Esophagus squamous epithelium (tissue), 4 donors: ENCODE measurements at regions not wholly inside any gene's neighbourhood (a gene's known extent, or its start where the extent isn't known, plus 50 kb on each side); places are given as distances from the start of the nearest gene placed in this dataset.

Experiments
- POLR2A ChIP-seq, 4 donors: fragments of 450-650 bp; IDR thresholded peaks; one replicate each; pipeline ENCODE4 v1.6.1; 2017; ENCODE audit warnings: antibody characterized with exemption in 4 of 4, mild to moderate bottlenecking in 4 of 4, moderate library complexity in 3 of 4
- TF ChIP-seq, protein P1 (sequence below), 6 experiments: fragments of 450-650 bp in 4 of 6; fragments of 200-600 bp in 2 of 6; sonication (generic) in 2 of 6; IDR thresholded peaks; one replicate each; pipeline ENCODE4 v1.5.1; 2016 to 2019; ENCODE audit warnings: antibody characterized with exemption in 6 of 6, mild to moderate bottlenecking in 4 of 6, moderate library complexity in 4 of 6

DNA sequence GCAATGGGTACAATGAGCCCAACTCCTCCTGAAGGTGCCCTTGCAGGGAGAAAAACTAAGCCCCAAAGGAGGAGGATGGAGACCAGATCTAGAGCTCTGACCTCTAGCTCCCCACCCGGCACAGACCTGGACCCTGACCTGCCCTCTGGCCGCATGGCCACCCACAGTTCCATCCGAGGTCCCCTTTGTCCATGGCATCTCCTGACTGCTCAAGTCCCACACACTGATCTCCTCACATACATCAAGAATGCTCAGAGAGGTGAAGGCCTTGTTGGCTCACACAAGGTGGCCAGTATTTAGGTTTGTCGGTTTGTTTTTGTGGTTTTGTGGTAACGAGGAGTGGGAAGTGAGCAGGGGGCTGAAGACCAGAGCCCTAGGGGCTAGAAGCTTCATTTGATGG, 423.5 kb upstream of the B3GAT1 start:
- TF ChIP-seq POLR2A (IDR thresholded peaks at IDR 0.05) = no peak
- TF ChIP-seq, protein P1, sequence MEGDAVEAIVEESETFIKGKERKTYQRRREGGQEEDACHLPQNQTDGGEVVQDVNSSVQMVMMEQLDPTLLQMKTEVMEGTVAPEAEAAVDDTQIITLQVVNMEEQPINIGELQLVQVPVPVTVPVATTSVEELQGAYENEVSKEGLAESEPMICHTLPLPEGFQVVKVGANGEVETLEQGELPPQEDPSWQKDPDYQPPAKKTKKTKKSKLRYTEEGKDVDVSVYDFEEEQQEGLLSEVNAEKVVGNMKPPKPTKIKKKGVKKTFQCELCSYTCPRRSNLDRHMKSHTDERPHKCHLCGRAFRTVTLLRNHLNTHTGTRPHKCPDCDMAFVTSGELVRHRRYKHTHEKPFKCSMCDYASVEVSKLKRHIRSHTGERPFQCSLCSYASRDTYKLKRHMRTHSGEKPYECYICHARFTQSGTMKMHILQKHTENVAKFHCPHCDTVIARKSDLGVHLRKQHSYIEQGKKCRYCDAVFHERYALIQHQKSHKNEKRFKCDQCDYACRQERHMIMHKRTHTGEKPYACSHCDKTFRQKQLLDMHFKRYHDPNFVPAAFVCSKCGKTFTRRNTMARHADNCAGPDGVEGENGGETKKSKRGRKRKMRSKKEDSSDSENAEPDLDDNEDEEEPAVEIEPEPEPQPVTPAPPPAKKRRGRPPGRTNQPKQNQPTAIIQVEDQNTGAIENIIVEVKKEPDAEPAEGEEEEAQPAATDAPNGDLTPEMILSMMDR (IDR thresholded peaks at IDR 0.05) = no peak
